ENCODE measurements at regions not wholly inside any gene's neighbourhood (a gene's known extent, or its start where the extent isn't known, plus 50 kb on each side); places are given as distances from the start of the nearest gene placed in this dataset.

- peaks cover 3% of the 10 kb centered on the region for H3K4me1 Mint-ChIP-seq
- TF ChIP-seq CTCF (IDR thresholded peaks at IDR 0.05; ENCODE audit: unreplicated experiment), result no peak
- DNase-seq (ENCODE audit: low spot score in 2 of 2, unreplicated experiment in 2 of 2), result no peak
- H3K36me3 Mint-ChIP-seq, result no peaks in the 10 kb centered on the region
- H3K9me3 Mint-ChIP-seq, result peaks cover 34% of the 10 kb centered on the region
- no peak overlapping the region for H3K27ac Mint-ChIP-seq
- no peaks in the 10 kb centered on the region for H3K27me3 Mint-ChIP-seq (ENCODE audit: low read depth)
- no peak overlapping the region for H3K4me3 Mint-ChIP-seq
Measured at GRCh38 chr18:45270289-45270771, 344.9 kb upstream of the SLC14A2 start.

DNA sequence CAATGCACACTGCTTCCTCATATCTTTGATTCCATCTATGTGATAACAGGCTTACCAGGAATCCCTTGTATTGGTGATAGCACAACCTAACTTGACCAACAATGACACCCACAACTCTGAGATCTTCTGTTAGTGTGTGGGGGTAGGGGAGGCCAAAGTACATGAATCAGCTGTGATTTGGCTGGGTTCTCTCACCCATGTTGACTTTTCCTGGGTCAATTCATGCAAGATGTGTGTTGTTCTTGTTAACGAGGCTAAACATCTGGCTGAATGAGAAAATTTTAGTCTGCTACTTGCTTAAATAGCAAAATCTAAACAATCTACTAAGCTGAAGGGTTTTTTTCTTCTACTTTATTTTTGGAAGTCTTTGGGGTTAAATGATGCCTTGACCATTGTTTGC is 341.2 kb upstream of the SLC14A2 start:
- H3K4me3 Mint-ChIP-seq, result no peak overlapping the region
- TF ChIP-seq CTCF (IDR thresholded peaks at IDR 0.05; ENCODE audit: unreplicated experiment), result no peak
- H3K27ac Mint-ChIP-seq, result no peak overlapping the region
- H3K27me3 Mint-ChIP-seq (ENCODE audit: low read depth), result no peaks in the 10 kb centered on the region
- H3K9me3 Mint-ChIP-seq, result peaks cover 41% of the 10 kb centered on the region
- H3K4me1 Mint-ChIP-seq, result peaks cover 3% of the 10 kb centered on the region
- DNase-seq (ENCODE audit: low spot score in 2 of 2, unreplicated experiment in 2 of 2), result no peak
- no peaks in the 10 kb centered on the region for H3K36me3 Mint-ChIP-seq

DNA sequence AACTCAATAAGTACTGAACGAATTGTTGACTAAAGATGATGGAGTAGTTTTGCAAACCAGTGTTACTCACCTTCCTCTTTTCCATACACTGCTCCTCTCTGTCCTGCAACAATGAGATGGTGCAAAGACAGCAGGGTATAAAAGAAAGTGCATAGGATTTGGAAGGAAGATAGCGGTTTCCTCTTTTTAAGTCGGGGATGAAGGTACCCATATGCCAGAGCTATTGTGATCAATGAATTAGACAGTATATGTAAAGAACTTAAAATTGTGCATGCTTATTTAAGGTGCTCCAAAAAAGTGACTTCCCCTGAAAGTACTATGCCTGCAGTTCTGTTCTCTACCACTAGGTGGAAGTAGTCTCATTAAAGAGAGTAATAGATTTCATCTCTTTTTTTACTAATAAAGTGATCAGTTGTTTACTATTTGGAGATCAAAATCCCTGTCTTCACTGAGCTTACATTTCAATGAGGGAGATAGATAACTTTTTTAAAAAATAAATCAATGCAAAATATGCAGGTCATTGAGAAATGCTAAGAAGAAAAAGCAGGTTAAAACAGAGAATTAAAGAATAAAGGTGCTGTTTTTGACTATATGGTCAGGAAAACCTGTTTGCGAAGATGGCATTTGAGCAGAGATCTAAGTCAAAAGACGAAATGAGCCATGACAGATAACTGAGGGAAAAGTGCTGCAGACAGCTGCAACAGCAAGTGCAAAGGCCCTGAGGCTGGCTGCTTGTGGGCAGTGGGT is 339.7 kb upstream of the SLC14A2 start:
- TF ChIP-seq CTCF (IDR thresholded peaks at IDR 0.05; ENCODE audit: unreplicated experiment), result peak; percentile 80
- peaks cover 41% of the 10 kb centered on the region for H3K9me3 Mint-ChIP-seq
- H3K36me3 Mint-ChIP-seq, result no peaks in the 10 kb centered on the region
- H3K27me3 Mint-ChIP-seq (ENCODE audit: low read depth), result no peaks in the 10 kb centered on the region
- no peak for DNase-seq (ENCODE audit: low spot score in 2 of 2, unreplicated experiment in 2 of 2)
- H3K4me1 Mint-ChIP-seq, result no peaks in the 10 kb centered on the region
- no peak overlapping the region for H3K27ac Mint-ChIP-seq
- H3K4me3 Mint-ChIP-seq, result no peak overlapping the region

DNA sequence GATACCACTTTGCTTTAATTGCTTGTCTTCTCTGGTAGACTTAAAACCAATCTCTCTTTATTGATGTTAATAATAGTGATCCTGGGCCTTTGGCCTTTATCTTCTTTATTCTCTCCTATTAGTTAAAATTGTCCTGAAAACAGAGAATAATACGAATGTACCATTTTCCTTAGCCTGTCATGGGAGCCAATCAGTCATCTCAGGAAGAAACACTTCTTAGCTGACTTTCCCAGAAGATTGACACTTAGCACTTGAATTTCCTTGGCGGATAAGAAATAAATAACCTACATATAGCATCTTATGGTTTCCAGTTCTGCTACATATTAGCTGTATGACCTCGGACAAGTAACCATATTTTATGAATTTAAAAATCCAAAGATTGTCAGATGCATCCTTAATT is 338.4 kb upstream of the SLC14A2 start:
- Mint-ChIP-seq H3K4me1 (no peaks in the 10 kb centered on the region), H3K9me3 (peaks cover 31% of the 10 kb centered on the region), H3K4me3 (no peak overlapping the region), H3K27me3 (ENCODE audit: low read depth) (no peaks in the 10 kb centered on the region), H3K36me3 (no peaks in the 10 kb centered on the region), H3K27ac (no peak overlapping the region)
- no peak for TF ChIP-seq CTCF (IDR thresholded peaks at IDR 0.05; ENCODE audit: unreplicated experiment)
- no peak for DNase-seq (ENCODE audit: low spot score in 2 of 2, unreplicated experiment in 2 of 2)

DNA sequence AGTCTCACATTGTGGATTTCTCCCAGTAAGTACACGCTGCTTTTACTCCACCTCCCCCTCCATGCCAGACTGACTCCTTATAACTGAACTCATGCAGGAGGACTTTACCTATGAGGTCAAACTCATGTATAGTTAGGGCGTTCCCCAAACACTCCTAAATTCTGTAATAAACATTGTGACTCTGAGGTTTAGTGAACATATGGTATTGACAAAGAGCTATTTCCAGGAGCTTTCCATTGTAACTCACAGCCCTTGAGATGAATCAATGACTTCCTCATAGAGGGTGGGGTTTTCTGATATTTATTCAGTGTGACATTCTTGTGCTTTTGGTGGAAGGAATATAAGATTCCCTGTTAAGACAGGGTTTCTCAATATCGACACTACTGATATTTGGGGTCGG is 337.4 kb upstream of the SLC14A2 start:
- H3K9me3 Mint-ChIP-seq, result peaks cover 26% of the 10 kb centered on the region
- DNase-seq (ENCODE audit: low spot score in 2 of 2, unreplicated experiment in 2 of 2), result no peak
- no peaks in the 10 kb centered on the region for H3K36me3 Mint-ChIP-seq
- no peak overlapping the region for H3K4me3 Mint-ChIP-seq
- H3K27me3 Mint-ChIP-seq (ENCODE audit: low read depth), result no peaks in the 10 kb centered on the region
- TF ChIP-seq CTCF (IDR thresholded peaks at IDR 0.05; ENCODE audit: unreplicated experiment), result no peak
- H3K27ac Mint-ChIP-seq, result no peak overlapping the region
- H3K4me1 Mint-ChIP-seq, result no peaks in the 10 kb centered on the region

Data from mesothelial cell of epicardium (in vitro differentiated cells).